SJCRH30 (cell line): ENCODE measurements at regions not wholly inside any gene's neighbourhood (a gene's known extent, or its start where the extent isn't known, plus 50 kb on each side); places are given as distances from the start of the nearest gene placed in this dataset.
A peak's percentile ranks its signal among the peaks of the same experiment; 100 is the strongest.
"Not testable (repeated sequence)": the region's sequence is repeated elsewhere in the genome, so short reads cannot be mapped to it uniquely, and the experiment has no call there.

Experiments
- DNase-seq, 2 experiments: peaks; one replicate each; pipeline ENCODE4 v3.0.0-alpha.2; 2015 to 2020
- H3K27ac ChIP-seq: fragments of 250-450 bp; sonication (Bioruptor Pico); 2 replicates; pipeline ENCODE4 v1.5.1; 2020; ENCODE audit warnings: mild to moderate bottlenecking, moderate library complexity
- H3K27me3 ChIP-seq: fragments of 250-450 bp; sonication (Bioruptor Pico); 2 replicates; pipeline ENCODE4 v1.5.1; 2020; ENCODE audit warnings: mild to moderate bottlenecking, moderate library complexity
- H3K36me3 ChIP-seq: fragments of 250-450 bp; sonication (Bioruptor Pico); 2 replicates; pipeline ENCODE4 v1.5.1; 2020; ENCODE audit warnings: mild to moderate bottlenecking, moderate library complexity
- H3K4me1 ChIP-seq: fragments of 250-450 bp; sonication (Bioruptor Pico); 2 replicates; pipeline ENCODE4 v1.5.1; 2020; ENCODE audit warnings: mild to moderate bottlenecking, moderate library complexity
- H3K4me3 ChIP-seq: fragments of 250-450 bp; sonication (Bioruptor Pico); 2 replicates; pipeline ENCODE4 v1.5.1; 2020; ENCODE audit warnings: mild to moderate bottlenecking, moderate library complexity
- H3K9me3 ChIP-seq: fragments of 250-450 bp; sonication (Bioruptor Pico); replicated peaks from 2 replicates; pipeline ENCODE4 v1.5.1; 2020; ENCODE audit warnings: mild to moderate bottlenecking, moderate library complexity

DNA sequence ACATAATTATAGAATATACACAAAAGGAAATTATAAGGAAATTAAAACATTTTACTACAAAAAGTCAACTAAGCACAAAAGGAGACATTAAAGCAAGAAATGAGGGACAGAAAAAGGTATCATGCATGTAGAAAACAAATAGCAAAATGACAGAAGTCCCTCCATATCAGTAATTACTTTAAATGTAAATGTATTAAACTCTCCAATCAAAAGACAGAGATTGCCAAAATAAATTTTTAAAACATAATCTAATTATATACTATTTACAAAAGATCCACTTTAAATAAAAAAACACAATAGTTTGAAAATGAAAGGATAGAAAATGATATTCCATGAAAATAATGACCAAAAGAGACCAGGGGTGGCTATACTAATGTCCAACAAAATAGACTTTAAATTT lies 123.7 kb downstream of the MEX3B start:
- no peaks in the 10 kb centered on the region for H3K27me3 ChIP-seq
- no peak overlapping the region for H3K27ac ChIP-seq
- no peaks in the 10 kb centered on the region for H3K36me3 ChIP-seq
- no peaks in the 10 kb centered on the region for H3K4me1 ChIP-seq
- peaks cover 19% of the 10 kb centered on the region for H3K9me3 ChIP-seq
- no peak for DNase-seq
- H3K4me3 ChIP-seq, result no peak overlapping the region

DNA sequence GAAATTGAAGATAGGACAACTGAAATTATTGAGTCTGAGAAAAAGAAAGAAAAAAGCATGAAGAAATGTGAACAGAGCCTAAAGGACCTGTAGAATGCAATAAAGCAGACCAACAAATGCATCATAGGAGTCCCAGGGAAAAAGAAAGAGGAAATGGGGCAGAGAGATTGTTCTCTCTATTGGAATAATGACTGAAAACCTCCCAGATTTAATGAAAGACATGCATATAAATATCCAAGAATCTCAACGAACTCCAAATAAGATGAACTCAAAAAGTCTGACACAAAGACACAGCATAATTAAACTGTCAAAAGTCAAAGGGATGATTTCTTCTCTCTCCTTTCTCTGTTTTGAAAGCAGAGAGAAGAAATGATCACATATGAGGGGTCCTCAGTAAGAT lies 124.7 kb downstream of the MEX3B start:
- no peak overlapping the region for H3K27ac ChIP-seq
- H3K4me3 ChIP-seq, result no peak overlapping the region
- no peaks in the 10 kb centered on the region for H3K36me3 ChIP-seq
- no peak for DNase-seq
- H3K9me3 ChIP-seq, result peaks cover 26% of the 10 kb centered on the region
- H3K27me3 ChIP-seq, result no peaks in the 10 kb centered on the region
- H3K4me1 ChIP-seq, result peaks cover under 1% of the 10 kb centered on the region; the same call in 1 of the 2 replicates

DNA sequence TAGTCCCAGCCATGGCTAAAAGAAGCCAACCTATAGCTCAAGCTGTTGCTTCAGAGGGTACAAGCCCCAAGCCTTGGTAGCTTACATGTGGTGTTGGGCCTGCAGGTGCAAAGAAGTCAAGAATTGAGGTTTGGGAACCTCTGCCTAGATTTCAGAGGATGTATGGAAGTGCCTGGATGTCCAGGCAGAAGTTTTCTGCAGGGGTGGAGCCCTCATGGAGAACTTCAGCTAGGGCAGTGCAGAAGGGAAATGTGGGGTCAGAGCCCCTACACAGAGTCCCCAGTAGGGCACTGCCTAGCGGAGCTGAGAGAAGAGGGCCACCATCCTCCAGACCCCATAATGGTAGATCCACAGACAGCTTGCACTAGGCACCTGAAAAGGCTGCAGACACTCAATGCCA lies 127.1 kb downstream of the MEX3B start:
- H3K36me3 ChIP-seq, H3K4me3 ChIP-seq, H3K27ac ChIP-seq, H3K27me3 ChIP-seq: not testable (repeated sequence)
- H3K4me1 ChIP-seq, result peaks cover 21% of the 10 kb centered on the region
- peaks cover 26% of the 10 kb centered on the region for H3K9me3 ChIP-seq
- peak in 1 of 2 experiments; percentile 26 for DNase-seq

DNA sequence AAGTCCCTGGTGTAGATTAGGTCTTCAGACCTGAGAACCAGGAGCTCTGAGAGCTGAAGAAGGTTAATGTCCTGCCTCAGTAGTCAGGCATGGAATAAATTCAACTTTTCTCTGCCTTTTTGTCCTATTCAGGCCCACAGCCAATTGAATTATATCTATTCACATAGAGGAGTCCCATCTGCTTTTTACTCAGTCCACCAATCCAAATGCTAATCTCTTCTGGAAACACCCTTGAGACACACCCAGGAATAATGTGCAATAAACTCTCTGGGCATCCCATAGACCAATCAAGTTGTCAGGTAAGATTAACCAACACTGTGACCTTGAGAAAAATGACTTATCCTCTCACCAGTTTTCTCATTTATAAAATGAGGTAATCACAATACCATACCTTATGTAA lies 129.4 kb downstream of the MEX3B start:
- Histone ChIP-seq H3K36me3 (no peaks in the 10 kb centered on the region), H3K4me3 (no peak overlapping the region), H3K27ac (peak overlapping the region; percentile 99; the same call in 1 of the 2 replicates), H3K27me3 (no peaks in the 10 kb centered on the region), H3K9me3 (peaks cover 23% of the 10 kb centered on the region), H3K4me1 (peaks cover 44% of the 10 kb centered on the region)
- DNase-seq, result no peak

DNA sequence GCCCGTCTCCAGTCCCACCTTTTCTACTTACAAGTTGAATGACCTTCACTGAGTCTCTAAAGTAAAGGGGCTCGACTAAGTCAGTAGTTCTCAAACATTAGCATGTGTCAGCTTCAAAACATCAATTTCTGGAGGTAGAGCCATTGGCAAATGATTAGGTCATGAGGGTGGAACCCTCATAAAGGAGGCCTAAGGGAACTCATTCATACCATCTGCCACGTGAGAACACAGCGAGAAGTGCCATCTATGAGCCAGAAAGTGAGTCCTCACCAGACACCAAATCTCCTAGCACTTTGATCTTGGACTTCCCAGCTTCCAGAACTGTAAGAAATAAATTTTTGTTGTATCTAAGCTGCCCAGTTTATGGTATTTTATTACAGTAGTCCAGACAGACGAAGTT lies 129.8 kb downstream of the MEX3B start:
- peaks cover 23% of the 10 kb centered on the region for H3K9me3 ChIP-seq
- DNase-seq, result no peak
- H3K27ac ChIP-seq, result peak overlapping the region; percentile 99
- peaks cover 48% of the 10 kb centered on the region for H3K4me1 ChIP-seq
- H3K4me3 ChIP-seq, result no peak overlapping the region
- H3K27me3 ChIP-seq, result no peaks in the 10 kb centered on the region
- no peaks in the 10 kb centered on the region for H3K36me3 ChIP-seq

DNA sequence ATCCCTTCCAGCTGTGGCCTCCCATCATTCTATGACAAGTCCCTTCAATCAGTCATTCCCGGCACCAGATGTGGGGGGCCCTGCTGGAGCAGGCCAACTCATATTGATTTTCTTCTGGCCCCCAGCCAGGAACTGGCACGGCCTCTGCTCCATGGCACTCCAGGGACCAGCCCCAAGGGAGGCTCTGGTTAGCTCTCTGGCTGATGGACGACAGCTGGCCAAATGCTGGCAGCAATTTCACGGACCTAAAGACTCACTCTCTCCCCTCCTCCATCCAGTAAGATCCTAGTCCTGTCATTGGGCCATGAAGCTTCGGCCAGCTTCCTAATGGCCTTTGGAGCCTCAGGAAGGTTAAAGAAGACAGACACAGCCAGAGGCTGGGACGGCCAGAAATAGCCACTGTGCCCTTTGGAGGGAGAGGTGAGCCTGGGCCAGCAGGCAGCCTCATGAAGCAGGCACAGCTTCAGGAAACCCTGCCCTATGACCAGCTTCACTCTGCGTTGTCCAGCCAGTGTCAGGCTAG lies 131.0 kb downstream of the MEX3B start:
- Histone ChIP-seq H3K27ac (peak overlapping the region; percentile 99), H3K4me1 (peaks cover 60% of the 10 kb centered on the region)

DNA sequence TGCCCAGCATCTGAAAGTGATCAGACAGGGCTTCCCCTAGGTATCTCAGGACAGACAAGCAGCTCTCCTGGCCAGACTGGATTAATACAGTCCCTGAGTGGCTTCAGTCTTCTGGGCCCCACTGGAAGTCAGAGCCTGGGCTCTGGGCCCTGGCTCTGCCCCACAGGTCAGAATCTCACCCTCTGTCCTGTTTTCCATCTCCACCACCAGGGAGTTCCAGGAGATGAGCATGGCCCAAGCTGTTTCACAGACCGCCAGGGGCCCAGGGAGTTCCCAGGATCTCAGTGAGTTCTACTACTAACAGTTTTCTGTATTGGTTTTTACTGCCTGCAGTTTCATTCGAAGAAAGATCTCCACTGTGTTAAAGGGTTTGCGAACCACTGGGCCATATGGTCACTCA lies 131.5 kb downstream of the MEX3B start:
- Histone ChIP-seq H3K27me3 (no peaks in the 10 kb centered on the region), H3K9me3 (peaks cover 21% of the 10 kb centered on the region), H3K36me3 (no peaks in the 10 kb centered on the region), H3K4me1 (peaks cover 65% of the 10 kb centered on the region), H3K4me3 (no peak overlapping the region), H3K27ac (peak overlapping the region; percentile 99)
- DNase-seq, result no peak

More for the DNA sequence above, 131.0 kb downstream of the MEX3B start:
- peak; percentile 100 for DNase-seq
- Histone ChIP-seq H3K27me3 (no peaks in the 10 kb centered on the region), H3K4me3 (no peak overlapping the region), H3K9me3 (peaks cover 23% of the 10 kb centered on the region), H3K36me3 (no peaks in the 10 kb centered on the region)

DNA sequence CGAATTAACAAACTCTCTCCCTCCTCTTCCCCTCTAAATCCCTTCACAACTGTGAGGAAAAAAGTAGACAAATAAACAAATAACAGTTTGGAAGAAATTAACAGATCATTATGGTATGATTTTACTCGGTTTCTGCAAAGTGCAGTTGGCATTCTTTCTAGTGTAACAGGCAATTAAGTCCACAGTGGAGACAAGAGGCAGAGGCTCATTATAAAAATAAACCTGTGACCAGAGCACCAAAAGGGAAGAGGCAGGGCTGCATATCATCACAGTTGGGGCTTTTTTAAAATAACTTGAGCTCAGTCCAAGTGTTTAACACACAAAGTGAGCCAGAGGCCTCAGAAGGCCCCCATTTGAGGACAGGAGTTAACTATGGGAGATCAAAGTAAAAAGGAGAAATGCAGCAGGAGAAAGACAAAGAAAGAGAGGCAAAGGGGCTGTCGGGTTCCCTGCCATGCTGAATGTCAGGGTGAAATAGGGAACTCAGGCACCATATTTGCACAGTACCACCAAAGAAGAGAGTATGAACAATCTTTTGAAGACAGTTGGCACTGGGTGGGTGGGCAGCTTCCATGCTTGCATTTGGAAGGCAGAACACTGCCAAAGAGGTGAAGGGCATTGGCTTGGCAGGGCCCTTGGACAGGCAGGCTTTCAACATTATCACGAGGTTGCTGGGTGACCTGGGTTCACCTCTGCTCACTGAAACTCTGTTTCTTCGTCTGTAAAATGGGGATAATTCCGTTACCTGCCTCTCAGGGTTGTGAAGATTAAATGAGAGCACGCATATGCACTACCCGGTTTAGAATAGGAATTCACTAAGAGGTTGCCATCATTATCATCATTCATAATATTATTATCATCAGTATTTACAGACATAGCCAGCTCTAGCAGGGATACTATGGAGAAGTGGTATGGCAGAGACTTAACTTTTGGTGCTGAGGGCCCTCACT lies 134.5 kb downstream of the MEX3B start:
- Histone ChIP-seq H3K9me3 (no peaks in the 10 kb centered on the region; the same call in 1 of the 2 replicates), H3K4me3 (no peak overlapping the region), H3K36me3 (no peaks in the 10 kb centered on the region), H3K27ac (no peak overlapping the region; the same call in 1 of the 2 replicates), H3K4me1 (peaks cover 83% of the 10 kb centered on the region), H3K27me3 (no peaks in the 10 kb centered on the region)
- DNase-seq, result peak in 1 of 2 experiments; percentile 31

DNA sequence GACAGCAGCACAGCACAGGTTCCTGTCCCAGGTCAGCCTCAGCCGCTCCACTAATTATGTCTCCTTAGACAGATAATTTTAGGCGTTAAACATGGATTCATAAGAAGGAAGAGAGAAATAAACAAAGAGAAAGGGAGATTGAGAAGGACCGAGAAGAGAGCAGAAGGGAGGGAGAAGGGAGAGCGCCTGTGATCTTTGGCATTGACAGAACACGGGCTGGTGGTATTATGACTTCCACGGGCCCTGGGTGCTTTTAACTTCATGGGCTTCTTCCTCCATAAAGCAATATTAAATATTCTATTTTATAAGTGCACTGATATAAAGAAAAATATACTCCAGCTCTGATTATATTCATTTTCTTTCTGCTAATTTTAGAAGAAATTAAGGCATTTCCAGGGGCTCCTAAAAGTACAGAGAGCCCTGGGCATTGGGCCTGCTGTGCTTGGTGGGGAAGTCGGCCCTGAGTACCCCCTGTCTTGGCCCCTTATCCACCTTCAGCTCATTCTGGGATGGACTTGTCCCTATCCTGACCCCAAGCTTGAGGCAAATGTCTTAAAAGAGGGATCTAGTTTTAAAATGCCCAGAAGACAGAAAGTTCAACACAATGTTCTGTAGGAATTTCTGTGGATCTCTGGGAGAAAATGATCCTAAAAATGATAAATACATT lies 135.3 kb downstream of the MEX3B start:
- no peaks in the 10 kb centered on the region for H3K36me3 ChIP-seq
- no peak overlapping the region; the same call in 1 of the 2 replicates for H3K27ac ChIP-seq
- H3K9me3 ChIP-seq, result no peaks in the 10 kb centered on the region
- H3K4me3 ChIP-seq, result no peak overlapping the region
- no peaks in the 10 kb centered on the region for H3K27me3 ChIP-seq
- H3K4me1 ChIP-seq, result peaks cover 75% of the 10 kb centered on the region
- no peak for DNase-seq

DNA sequence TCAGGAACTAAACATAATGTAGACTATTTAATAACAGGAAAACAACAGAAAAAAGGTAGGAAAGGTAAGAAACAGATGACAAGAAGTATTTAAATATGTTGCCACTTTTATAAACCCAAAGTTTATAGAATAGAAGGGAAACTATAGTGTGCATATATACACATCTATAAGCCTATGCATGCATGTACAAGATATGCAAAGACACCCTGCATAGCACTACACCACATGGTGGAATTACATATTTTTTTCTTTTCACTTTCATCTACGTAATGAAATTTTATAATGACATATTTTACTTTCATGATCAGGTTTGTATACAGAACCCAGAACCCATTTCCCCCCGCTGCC lies 136.8 kb downstream of the MEX3B start:
- Histone ChIP-seq H3K27ac (no peak overlapping the region), H3K36me3 (no peaks in the 10 kb centered on the region), H3K4me1 (peaks cover 64% of the 10 kb centered on the region), H3K27me3 (no peaks in the 10 kb centered on the region), H3K9me3 (no peaks in the 10 kb centered on the region), H3K4me3 (no peak overlapping the region)
- no peak for DNase-seq

DNA sequence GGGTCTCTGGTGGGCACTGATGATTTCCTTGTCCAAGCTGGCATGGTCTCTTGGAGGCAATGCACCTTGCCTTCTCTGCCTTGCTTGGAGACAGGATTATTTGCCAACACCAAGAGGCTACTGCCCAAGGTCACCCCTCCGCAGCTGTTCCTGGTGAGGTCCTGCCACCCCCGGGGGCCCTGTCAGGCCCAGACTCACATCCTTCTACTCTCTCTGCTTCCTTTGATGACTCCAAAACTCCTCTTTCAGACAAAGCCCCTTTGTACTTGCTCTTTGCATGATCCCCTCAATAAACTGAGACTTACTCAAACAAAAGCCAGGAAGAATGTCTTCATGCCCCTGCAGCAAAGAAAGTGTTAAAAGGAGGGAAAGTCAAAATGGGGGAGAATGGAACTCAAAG lies 137.7 kb downstream of the MEX3B start:
- no peaks in the 10 kb centered on the region for H3K27me3 ChIP-seq

DNA sequence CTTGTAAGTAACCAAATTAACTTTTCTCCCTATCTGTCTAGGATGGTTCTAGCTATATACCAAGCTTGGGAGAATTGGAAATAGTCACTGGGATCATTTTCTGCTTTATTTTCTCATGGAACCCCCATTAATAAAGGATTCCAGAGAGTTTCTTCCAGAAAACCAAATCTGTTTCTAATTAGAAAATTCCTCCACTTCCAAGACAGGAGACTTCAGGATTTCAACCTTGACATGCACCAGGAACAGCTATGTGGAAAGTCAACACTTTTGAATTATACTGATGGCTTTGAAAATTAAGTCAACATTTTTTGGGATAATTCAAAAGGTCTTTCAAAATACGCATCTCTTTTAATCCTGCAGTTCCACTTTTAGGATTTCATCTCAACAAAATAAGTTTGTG lies 138.3 kb downstream of the MEX3B start:
- no peaks in the 10 kb centered on the region for H3K27me3 ChIP-seq
- H3K9me3 ChIP-seq, result no peaks in the 10 kb centered on the region
- no peak overlapping the region for H3K4me3 ChIP-seq
- H3K36me3 ChIP-seq, result no peaks in the 10 kb centered on the region
- no peak overlapping the region; the same call in 1 of the 2 replicates for H3K27ac ChIP-seq
- peaks cover 50% of the 10 kb centered on the region for H3K4me1 ChIP-seq
- no peak for DNase-seq

More for the DNA sequence above, 137.7 kb downstream of the MEX3B start:
- Histone ChIP-seq H3K36me3 (no peaks in the 10 kb centered on the region), H3K9me3 (no peaks in the 10 kb centered on the region), H3K27ac (peak overlapping the region; percentile 0; the same call in 1 of the 2 replicates), H3K4me3 (no peak overlapping the region), H3K4me1 (peaks cover 56% of the 10 kb centered on the region)
- DNase-seq, result peak; percentile 58 to 75

DNA sequence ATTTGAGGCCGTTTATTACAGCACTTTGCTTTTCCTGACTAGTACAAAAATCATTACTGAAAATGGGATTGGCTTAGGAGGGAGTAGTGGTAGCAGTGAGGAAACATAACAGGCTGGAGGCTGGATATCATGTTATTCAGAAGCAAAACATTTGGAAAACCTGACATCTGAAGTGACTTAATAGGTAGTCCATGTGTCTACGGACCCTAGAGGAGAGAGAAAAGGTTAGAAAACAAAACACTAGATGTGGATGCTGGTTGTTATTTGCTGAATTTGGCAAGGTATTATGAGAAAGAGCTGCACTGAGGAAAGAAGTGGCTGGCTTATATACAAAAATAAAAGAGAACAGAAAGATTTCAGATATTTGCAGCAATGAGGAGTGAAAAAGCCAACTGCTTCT lies 139.9 kb downstream of the MEX3B start:
- Histone ChIP-seq H3K4me3 (no peak overlapping the region), H3K36me3 (no peaks in the 10 kb centered on the region), H3K27me3 (no peaks in the 10 kb centered on the region), H3K9me3 (no peaks in the 10 kb centered on the region), H3K27ac (no peak overlapping the region), H3K4me1 (peaks cover 33% of the 10 kb centered on the region)
- no peak for DNase-seq

DNA sequence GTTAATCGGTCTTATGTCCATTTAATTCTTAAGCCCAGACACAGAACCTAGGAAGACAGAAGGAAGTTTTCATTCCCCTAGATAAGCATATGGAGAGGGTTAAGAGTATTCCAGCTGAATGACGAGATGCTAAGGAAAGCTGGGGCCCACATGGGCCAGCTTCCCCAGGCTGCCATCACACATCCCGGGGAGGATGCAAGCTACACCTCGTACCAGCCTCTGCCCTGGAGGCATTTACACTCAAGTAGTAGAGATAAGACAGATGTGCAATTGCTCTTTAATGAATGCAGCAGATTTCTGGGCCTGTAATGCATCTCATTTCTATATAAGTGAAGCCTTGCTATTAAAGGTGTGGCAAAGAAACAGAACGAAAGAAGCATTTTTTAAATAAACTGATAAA lies 144.5 kb downstream of the MEX3B start:
- peak in 1 of 2 experiments; percentile 29 for DNase-seq
- H3K4me1 ChIP-seq, result peaks cover 8% of the 10 kb centered on the region; the same call in 1 of the 2 replicates
- H3K4me3 ChIP-seq, result no peak overlapping the region
- no peaks in the 10 kb centered on the region for H3K36me3 ChIP-seq
- H3K9me3 ChIP-seq, result no peaks in the 10 kb centered on the region
- no peak overlapping the region for H3K27ac ChIP-seq
- H3K27me3 ChIP-seq, result no peaks in the 10 kb centered on the region

DNA sequence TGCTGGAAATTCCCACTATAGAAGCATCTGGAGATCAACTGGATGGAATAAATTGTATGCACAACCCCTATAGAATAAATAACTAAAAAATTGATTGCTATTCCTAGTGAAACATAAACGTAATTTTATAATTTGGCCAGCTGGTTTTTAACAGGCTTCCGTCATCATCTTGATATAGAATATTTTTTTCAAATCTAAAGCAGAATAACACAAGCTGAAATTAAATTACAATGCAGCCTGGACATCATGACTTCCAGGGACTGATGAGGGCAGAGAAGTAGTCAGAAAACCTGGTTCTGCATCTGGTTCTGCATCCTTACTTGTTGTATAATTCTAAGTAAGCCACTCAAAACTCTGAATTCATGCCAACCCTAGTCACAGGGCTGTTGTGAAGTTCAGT lies 146.1 kb downstream of the MEX3B start:
- Histone ChIP-seq H3K27me3 (no peaks in the 10 kb centered on the region), H3K4me1 (peaks cover 8% of the 10 kb centered on the region; the same call in 1 of the 2 replicates), H3K4me3 (no peak overlapping the region), H3K36me3 (no peaks in the 10 kb centered on the region), H3K27ac (no peak overlapping the region), H3K9me3 (no peaks in the 10 kb centered on the region)
- DNase-seq, result no peak
